Activated CD4-positive, alpha-beta T cell treated with anti-CD3 and anti-CD28 coated beads, Interleukin-2, amount 50 U/mL, for 16 hours (primary cell): ENCODE measurements at regions not wholly inside any gene's neighbourhood (a gene's known extent, or its start where the extent isn't known, plus 50 kb on each side); places are given as distances from the start of the nearest gene placed in this dataset.

ENCODE experiments used
- DNase-seq: peaks from one replicate; pipeline ENCODE4 v3.0.0-alpha.2; 2020

DNA sequence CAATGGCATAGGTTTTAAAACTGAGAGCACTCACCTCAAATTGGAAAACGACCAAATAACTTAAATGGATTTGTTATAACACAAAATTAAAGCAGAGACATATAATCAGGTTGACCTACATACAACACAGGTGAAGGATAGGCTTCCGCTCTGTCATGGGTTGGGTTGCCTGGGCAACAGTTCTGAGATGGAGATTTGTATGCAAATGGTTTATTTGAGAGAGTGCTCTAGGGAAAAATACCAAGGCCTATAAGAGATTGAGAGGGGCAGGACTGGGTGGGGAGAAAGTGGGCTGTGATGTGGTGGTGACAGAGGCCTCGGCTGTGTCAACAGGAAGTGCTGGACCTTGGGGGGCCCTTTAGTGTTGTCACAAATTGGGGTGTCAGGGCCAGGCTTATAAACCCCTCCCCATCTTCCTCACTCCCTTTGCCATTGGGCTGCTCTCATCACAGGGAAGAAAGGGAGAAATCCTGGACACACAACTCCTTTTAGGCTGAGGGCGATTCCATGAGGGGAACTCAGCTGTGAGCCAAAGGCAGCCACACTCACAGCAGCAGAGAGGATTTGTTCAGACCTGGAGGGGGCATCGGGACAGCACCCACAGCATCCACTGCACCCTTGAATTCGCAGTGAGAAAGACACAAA lies 105.4 kb upstream of the LYZL1 start:
- DNase-seq = no peak

DNA sequence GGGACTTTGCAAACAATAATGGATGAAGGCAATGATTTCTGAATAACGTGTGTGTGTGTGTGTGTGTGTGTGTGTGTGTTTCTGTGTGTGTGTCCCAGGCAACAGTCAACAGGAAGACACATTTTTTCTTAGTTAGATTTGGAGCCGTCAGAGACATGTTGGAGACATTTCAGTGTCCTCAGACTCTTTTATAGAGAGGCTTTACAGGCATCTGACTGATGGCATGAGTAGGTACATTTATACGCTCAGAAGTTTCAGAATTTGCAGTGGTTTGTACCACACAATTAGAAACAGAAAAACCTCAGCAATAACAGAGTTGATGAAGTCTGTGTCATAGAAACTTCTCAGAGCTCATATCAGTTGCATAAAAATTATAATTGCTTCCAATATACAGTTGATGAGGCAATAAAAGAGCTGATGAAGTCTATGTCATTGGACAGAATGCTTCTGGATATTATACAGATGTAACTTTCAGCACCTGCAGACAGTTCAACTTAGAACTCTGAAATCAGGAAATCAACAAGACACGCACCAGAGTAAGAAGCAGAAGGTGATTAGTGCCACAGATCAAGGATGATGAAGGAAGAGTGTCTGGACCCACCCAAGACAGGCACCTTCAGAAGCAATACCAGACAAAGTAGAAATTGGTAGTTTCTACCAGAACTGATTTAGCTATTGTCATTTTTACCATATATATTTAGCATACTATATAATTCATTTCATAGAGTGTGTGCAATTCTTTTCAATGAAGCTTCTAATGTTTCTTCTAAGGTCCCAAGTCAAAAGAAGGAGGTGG lies 104.5 kb upstream of the LYZL1 start:
- DNase-seq = no peak

DNA sequence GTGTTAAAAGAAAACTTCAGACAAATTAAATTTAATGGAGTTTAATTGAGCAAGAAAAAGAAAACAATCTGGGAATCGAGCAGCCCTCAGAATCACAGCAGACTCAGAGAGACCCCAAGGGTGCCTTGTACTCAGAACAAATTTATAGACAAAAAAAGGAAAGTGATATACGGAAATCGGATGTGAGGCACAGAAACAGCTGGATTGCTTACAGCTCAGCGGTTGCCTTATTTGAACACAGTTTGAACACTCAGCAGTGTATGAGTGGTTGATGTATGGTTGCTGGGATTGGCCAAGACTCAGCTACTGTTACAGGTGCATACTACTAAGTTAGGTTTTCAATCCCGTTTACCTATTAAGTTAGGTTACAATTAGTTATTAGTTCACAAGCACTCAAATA lies 103.8 kb upstream of the LYZL1 start:
- no peak for DNase-seq

DNA sequence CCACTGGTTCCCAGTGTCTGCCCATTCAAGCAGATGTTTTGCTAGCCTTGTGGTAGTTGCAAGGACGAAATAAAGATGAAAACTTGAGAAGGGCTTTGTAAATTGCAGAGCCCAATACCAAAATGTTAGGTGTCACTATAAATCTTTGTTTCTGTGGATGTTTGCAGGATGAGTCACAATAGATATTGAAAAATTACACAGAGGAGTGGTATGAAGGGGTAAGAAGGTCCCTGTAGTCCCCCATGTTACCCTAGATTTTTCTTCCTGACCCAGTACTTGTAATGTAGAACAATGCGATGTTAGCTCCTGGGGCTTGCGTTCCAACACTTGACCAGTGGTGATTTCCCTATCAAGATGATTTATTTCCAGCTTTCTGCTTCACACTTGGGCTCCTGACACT lies 102.6 kb upstream of the LYZL1 start:
- DNase-seq = no peak

- DNase-seq = no peak
Measured at GRCh38 chr10:29189256-29189655, 99.6 kb upstream of the LYZL1 start.

DNA sequence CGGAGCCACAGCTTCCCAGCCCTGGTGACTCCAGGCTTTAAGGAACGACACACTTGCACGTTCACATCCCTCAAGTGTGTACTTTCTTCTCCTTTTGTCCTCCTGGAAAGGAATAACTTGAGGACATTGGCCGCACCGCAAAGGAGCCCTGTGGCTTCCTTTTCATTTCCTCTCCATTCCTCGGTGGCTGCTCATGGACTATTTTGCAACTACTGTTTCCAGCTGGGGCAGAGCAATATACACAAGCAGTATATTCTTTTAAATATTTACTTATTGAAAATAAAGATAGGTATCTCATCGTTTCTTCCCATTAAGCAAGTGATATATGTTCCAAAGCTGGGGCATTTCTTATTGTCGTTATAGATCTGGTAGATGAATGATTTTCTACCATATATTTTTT lies 97.2 kb upstream of the LYZL1 start:
- no peak for DNase-seq

GRCh38 chr10:29199339-29199738 lies 89.5 kb upstream of the LYZL1 start:
- DNase-seq = no peak

DNA sequence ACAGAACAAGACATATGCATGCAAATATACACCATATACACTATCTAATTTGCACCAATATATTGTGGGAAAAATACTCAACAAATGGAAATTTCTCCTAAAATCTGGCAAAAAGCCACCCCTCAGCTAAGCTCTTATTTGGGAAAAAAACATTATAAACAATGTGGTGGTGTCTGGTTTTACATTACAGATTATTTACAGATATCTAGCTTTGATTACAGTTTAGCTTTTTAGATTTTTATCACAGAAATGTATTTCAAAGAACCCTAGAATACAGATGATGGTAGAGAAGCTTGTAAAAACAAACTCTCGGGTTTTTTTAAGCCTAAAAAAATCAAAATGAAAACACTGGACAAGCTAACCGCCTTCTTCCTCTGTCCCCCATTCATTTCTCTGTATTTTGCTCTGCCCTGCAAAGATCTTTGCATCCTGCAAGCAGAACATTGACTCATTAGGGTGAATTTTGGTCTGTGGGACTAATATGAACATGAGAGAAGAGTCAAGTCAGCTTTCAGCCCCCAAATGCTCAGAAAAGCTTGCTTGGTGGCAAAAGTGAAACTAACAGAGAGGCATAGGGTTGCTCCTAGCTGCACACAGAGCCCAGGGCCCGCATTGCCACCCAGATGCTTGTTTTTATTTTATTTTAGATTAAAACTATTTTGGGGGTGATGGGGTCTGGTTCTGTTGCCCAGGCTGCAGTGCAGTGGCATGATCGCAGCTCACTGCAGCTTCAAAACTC lies 88.8 kb upstream of the LYZL1 start:
- no peak for DNase-seq

- DNase-seq = no peak
Measured at GRCh38 chr10:29202386-29202940, 86.4 kb upstream of the LYZL1 start.

GRCh38 chr10:29203432-29203831 lies 85.4 kb upstream of the LYZL1 start:
- no peak for DNase-seq

GRCh38 chr10:29204070-29204800 lies 84.6 kb upstream of the LYZL1 start:
- DNase-seq = no peak

GRCh38 chr10:29205787-29206186 lies 83.1 kb upstream of the LYZL1 start:
- no peak for DNase-seq

GRCh38 chr10:29208845-29209244 lies 80.0 kb upstream of the LYZL1 start:
- DNase-seq = no peak

- no peak for DNase-seq
Measured at GRCh38 chr10:29209830-29210229, 79.0 kb upstream of the LYZL1 start.

GRCh38 chr10:29210266-29210868 lies 78.5 kb upstream of the LYZL1 start:
- no peak for DNase-seq

- DNase-seq = no peak
Measured at GRCh38 chr10:29212597-29212996, 76.3 kb upstream of the LYZL1 start.

GRCh38 chr10:29214551-29214950 lies 74.3 kb upstream of the LYZL1 start:
- DNase-seq = no peak

GRCh38 chr10:29217292-29217738 lies 71.6 kb upstream of the LYZL1 start:
- DNase-seq = no peak

DNA sequence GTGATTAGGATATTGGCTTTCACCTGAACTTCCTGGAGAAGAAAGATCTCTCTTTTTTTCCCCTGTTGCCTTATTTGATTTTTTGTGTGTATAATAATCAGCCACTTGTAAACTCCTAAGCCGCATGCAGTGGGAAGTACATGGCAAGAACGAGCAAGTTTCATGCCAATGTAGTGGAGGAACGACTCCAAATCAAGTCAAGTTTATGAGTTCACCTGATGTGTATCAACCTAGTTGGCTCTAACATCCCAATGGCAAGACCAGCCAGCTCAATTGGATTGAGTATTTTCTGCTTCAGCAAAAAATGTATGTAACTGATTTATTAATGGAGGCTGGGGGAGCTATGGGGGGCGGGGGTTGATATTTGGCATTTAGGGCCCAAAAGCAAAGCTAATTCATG lies 65.5 kb upstream of the LYZL1 start:
- no peak for DNase-seq

DNA sequence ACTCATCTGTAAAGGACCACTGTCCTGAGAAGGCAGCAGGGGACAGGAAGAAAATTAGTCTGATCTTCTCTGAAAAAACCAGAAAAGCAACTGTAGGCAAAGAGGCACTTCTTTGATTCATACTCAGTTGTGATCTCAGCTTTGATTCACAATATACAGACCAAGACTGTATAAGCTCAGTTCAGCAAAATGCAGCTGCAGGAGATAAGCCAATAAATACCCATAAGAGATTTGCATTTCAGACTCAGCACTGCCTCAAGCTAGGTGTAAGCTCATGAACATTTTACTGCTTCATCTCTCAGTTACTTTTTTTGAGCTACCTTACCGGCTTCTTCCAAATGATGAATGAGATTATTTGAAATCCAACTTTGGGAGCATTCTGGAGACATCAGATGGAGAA lies 64.2 kb upstream of the LYZL1 start:
- DNase-seq = no peak

- no peak for DNase-seq
Measured at GRCh38 chr10:29227201-29227600, 61.7 kb upstream of the LYZL1 start.

DNA sequence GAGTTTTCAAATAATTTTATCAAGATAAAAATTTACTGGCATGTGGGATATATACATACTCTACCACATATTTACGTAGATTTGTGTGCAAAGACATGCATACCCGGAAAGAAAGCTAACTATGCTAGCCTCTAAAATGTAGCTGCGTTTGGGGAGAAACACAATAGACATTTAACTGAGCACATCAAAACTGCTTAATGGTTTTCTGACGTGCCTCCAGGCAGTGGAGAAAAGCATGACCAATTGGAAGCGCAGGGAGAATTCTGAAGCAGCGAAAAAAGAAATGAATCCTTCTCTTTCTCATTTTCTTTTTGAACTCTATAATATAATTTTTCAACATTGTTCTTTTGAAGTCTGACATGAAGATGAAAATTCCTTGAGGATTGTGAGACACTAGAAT lies 60.3 kb upstream of the LYZL1 start:
- no peak for DNase-seq
